ENCODE measurements at regions not wholly inside any gene's neighbourhood (a gene's known extent, or its start where the extent isn't known, plus 50 kb on each side); places are given as distances from the start of the nearest gene placed in this dataset.

DNA sequence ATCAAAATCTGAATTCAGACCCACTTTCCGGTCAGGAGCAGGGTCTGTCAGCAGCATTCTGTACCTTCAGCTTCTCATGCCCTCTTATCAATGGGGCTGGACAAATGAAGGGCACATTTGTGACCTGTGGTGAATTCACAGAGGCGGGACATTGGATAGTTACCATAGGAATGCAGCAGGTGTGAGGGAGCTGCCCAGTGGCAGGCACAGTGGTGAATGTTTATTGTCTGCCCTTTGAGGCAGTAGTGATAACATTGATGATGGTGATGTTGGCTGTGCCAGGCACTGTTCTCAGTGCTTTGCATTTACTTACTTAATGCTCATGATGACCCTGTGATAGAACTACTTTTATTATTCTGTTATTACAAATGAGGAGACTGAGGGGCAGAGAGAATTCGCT is 101.2 kb upstream of the KIT start:
- H3K27me3 ChIP-seq (replicated peaks in 1 of 4; ENCODE audit: control insufficient read depth in 3 of 4, extremely low read depth in 1 of 4, insufficient read depth in 3 of 4, low read length in 3 of 4): no peaks in the 10 kb centered on the region
- ChIA-PET POLR2A (ENCODE audit: partially characterized antibody) (interaction anchor here (1.0 to 1.5 kb wide), 3 partner anchors 13 to 57 kb away, joined by 3 read pairs; no protein-coding TSS in a partner anchor), CTCF (ENCODE audit: partially characterized antibody) (interaction anchor here (0.6 to 3.1 kb wide), 3 partner anchors 11 to 117 kb away, joined by 3 to 9 read pairs (median 3); no protein-coding TSS in a partner anchor)

More for the DNA sequence above, 101.2 kb upstream of the KIT start:
- Histone ChIP-seq H3K9ac (replicated peaks in 1 of 4; ENCODE audit: extremely low read depth in 1 of 4, low read depth in 3 of 4, low read length in 3 of 4) (no peak overlapping the region), H3K56ac (replicated peaks; ENCODE audit: insufficient read length, low read depth, low read length) (no peak overlapping the region), H3K27ac (ENCODE audit: low read depth, low read length) (no peak overlapping the region), H2AFZ (ENCODE audit: low read length) (no peak overlapping the region), H4K91ac (replicated peaks; ENCODE audit: insufficient read length, low read length) (no peak overlapping the region), H4K5ac (ENCODE audit: insufficient read length, low read depth, low read length) (no peak overlapping the region), H3K4me2 (ENCODE audit: insufficient read depth in 1 of 2, low read depth in 2 of 2, low read length in 2 of 2) (no peak overlapping the region), H2BK15ac (ENCODE audit: low read length) (no peak overlapping the region), H4K20me1 (replicated peaks in 1 of 2; ENCODE audit: control insufficient read depth in 1 of 2, insufficient read depth in 2 of 2, low read length in 2 of 2) (no peaks in the 10 kb centered on the region), H3K4me1 (replicated peaks in 1 of 4; ENCODE audit: control insufficient read depth in 3 of 4, insufficient read depth in 4 of 4, low read length in 3 of 4) (no peaks in the 10 kb centered on the region), H3K18ac (ENCODE audit: extremely low read depth, low read length) (no peak overlapping the region), H3K79me2 (ENCODE audit: control insufficient read depth in 1 of 2, insufficient read depth in 2 of 2, low read length in 2 of 2) (no peaks in the 10 kb centered on the region), H3K79me1 (ENCODE audit: low read depth, low read length) (no peaks in the 10 kb centered on the region), H2BK5ac (ENCODE audit: low read depth, low read length) (no peak overlapping the region), H4K8ac (ENCODE audit: extremely low read depth, insufficient read depth, low read length) (no peak overlapping the region; the same call in 1 of the 2 replicates), H3K9me3 (ENCODE audit: insufficient read depth in 2 of 2, low read depth in 1 of 2, low read length in 1 of 2) (no peaks in the 10 kb centered on the region), H2BK120ac (replicated peaks; ENCODE audit: low read depth, low read length) (no peak overlapping the region), H2AK5ac (ENCODE audit: low read depth, low read length) (no peak overlapping the region), H3K36me3 (ENCODE audit: control insufficient read depth in 2 of 4, insufficient read depth in 4 of 4, low read length in 3 of 4) (no peaks in the 10 kb centered on the region), H2BK12ac (ENCODE audit: low read depth, low read length) (no peak overlapping the region), H3K23me2 (ENCODE audit: low read depth, low read length) (no peaks in the 10 kb centered on the region; the same call in 1 of the 2 replicates), H3K14ac (ENCODE audit: insufficient read length) (no peak overlapping the region), H3K4ac (replicated peaks; ENCODE audit: insufficient read length, low read depth, low read length) (no peak overlapping the region), H2BK20ac (ENCODE audit: low read length) (no peak overlapping the region), H3K23ac (ENCODE audit: insufficient read length) (no peak overlapping the region), H3K4me3 (ENCODE audit: extremely low read depth in 1 of 4, insufficient read depth in 2 of 4, low read depth in 3 of 4, low read length in 4 of 4) (no peak overlapping the region)
- TF ChIP-seq CREB1 (IDR thresholded peaks at IDR 0.05): no peak
- TF ChIP-seq, protein P1, sequence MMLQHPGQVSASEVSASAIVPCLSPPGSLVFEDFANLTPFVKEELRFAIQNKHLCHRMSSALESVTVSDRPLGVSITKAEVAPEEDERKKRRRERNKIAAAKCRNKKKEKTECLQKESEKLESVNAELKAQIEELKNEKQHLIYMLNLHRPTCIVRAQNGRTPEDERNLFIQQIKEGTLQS (IDR thresholded peaks at IDR 0.05; ENCODE audit: insufficient read depth, low read depth, low read length): no peak
- no peak for TF ChIP-seq GTF2F1 (IDR thresholded peaks at IDR 0.05; ENCODE audit: borderline replicate concordance, low read depth, low read length)
- no peak for TF ChIP-seq POLR2A (IDR thresholded peaks at IDR 0.05; ENCODE audit: control extremely low read depth in 1 of 2, low read depth in 2 of 2, low read length in 2 of 2)
- TF ChIP-seq CBX8 (IDR thresholded peaks at IDR 0.05; ENCODE audit: borderline replicate concordance, low read depth, low read length): no peak
- TF ChIP-seq YY1 (IDR thresholded peaks at IDR 0.05; ENCODE audit: low read depth, low read length): no peak
- no peak for TF ChIP-seq PHF8 (conservative IDR thresholded peaks at IDR 0.05; ENCODE audit: low read depth, low read length)
- DNase-seq (ENCODE audit: low read depth in 1 of 2, low spot score in 2 of 2) (no peak), FAIRE-seq (no peak)
- WGBS, 2 experiments (ENCODE audit: extremely low coverage in 1 of 2, insufficient coverage in 1 of 2, insufficient read length in 1 of 2, insufficient replicate concordance in 2 of 2, low coverage in 1 of 2, low lambda C conversion rate in 2 of 2, missing lambda C conversion rate in 1 of 2): 86% methylated on average over 3 of the region's 3 CpGs; no CpG with 5 or more reads in 1 of the 2 experiments
